ENCODE measurements at regions not wholly inside any gene's neighbourhood (a gene's known extent, or its start where the extent isn't known, plus 50 kb on each side); places are given as distances from the start of the nearest gene placed in this dataset.

DNA sequence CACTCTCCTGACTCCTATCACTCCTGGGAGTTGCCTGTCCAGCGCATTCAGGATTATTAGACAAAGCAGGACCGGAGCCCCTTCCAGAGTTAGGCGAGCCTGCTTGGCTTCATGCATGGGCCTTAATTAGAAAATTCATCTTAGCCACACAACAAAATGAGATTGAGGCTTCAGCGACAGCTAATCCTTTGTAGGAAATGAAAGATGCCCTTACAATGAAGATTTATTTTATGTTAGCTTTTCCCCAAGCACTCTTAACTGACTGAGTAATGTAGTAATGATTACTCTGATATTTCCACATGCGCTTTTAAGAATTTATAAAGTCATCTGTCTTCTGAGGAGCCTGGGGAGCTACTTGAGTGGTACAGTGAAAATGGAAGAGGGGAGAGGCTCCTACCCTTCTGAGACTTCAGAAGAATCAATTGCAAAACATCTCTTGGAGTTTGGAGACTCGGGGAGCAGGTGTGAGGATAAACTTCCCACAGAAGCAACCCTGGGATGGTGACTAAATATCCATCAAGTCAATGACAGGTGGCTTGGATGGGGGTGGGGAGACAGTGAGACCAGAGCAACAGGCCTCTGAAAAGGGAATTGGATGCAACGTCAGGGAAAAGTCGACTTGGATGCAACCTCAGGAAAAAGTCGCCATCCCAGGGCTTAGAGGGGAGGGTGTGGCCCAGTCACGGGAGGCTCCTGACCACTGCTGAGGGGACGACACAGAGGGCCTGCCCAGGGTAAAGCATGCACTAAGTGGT, 434.5 kb upstream of the B3GAT1 start:
- TF ChIP-seq, protein P1, sequence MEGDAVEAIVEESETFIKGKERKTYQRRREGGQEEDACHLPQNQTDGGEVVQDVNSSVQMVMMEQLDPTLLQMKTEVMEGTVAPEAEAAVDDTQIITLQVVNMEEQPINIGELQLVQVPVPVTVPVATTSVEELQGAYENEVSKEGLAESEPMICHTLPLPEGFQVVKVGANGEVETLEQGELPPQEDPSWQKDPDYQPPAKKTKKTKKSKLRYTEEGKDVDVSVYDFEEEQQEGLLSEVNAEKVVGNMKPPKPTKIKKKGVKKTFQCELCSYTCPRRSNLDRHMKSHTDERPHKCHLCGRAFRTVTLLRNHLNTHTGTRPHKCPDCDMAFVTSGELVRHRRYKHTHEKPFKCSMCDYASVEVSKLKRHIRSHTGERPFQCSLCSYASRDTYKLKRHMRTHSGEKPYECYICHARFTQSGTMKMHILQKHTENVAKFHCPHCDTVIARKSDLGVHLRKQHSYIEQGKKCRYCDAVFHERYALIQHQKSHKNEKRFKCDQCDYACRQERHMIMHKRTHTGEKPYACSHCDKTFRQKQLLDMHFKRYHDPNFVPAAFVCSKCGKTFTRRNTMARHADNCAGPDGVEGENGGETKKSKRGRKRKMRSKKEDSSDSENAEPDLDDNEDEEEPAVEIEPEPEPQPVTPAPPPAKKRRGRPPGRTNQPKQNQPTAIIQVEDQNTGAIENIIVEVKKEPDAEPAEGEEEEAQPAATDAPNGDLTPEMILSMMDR (conservative IDR thresholded peaks at IDR 0.05): no peak
- no peak for TF ChIP-seq EZH2 (IDR thresholded peaks at IDR 0.05; ENCODE audit: low read depth)
